GM18502 (cell line): ENCODE measurements at regions not wholly inside any gene's neighbourhood (a gene's known extent, or its start where the extent isn't known, plus 50 kb on each side); places are given as distances from the start of the nearest gene placed in this dataset.

Experiments
- ATAC-seq: cut with Tn5 transposase; IDR thresholded peaks from one replicate; pipeline ENCODE4 v1.9.1; 2021; ENCODE audit warnings: mild to moderate bottlenecking; ENCODE audit not compliant: unreplicated experiment, poor library complexity

GRCh38 chr2:40559175-40559574 lies 107.3 kb upstream of the SLC8A1 start:
- no peak for ATAC-seq

- no peak for ATAC-seq
Observed at GRCh38 chr2:40564184-40564583, 112.3 kb upstream of the SLC8A1 start.

GRCh38 chr2:40579247-40579646 lies 127.4 kb upstream of the SLC8A1 start:
- ATAC-seq, result no peak

GRCh38 chr2:40584432-40584831 lies 132.5 kb upstream of the SLC8A1 start:
- no peak for ATAC-seq

- ATAC-seq, result no peak
Observed at GRCh38 chr2:40591774-40592173, 139.9 kb upstream of the SLC8A1 start.

GRCh38 chr2:40592218-40592617 lies 140.3 kb upstream of the SLC8A1 start:
- ATAC-seq, result no peak

- ATAC-seq, result no peak
Observed at GRCh38 chr2:40606862-40607261, 155.0 kb upstream of the SLC8A1 start.

- no peak for ATAC-seq
Observed at GRCh38 chr2:40611196-40611595, 159.3 kb upstream of the SLC8A1 start.

GRCh38 chr2:40625849-40626248 lies 174.0 kb upstream of the SLC8A1 start:
- no peak for ATAC-seq

- no peak for ATAC-seq
Observed at GRCh38 chr2:40628556-40628955, 176.7 kb upstream of the SLC8A1 start.

GRCh38 chr2:40629768-40630434 lies 178.0 kb upstream of the SLC8A1 start:
- no peak for ATAC-seq

- no peak for ATAC-seq
Observed at GRCh38 chr2:40639320-40639719, 187.4 kb upstream of the SLC8A1 start.

GRCh38 chr2:40642237-40642636 lies 190.3 kb upstream of the SLC8A1 start:
- ATAC-seq, result no peak

GRCh38 chr2:40642726-40643125 lies 190.8 kb upstream of the SLC8A1 start:
- ATAC-seq, result no peak

- ATAC-seq, result no peak
Observed at GRCh38 chr2:40646642-40647041, 194.8 kb upstream of the SLC8A1 start.

- ATAC-seq, result no peak
Observed at GRCh38 chr2:40652155-40652554, 200.3 kb upstream of the SLC8A1 start.

- no peak for ATAC-seq
Observed at GRCh38 chr2:40653829-40654228, 201.9 kb upstream of the SLC8A1 start.

GRCh38 chr2:40654346-40654745 lies 202.5 kb upstream of the SLC8A1 start:
- no peak for ATAC-seq

GRCh38 chr2:40658941-40659340 lies 207.1 kb upstream of the SLC8A1 start:
- ATAC-seq, result no peak

GRCh38 chr2:40665493-40666232 lies 213.8 kb upstream of the SLC8A1 start:
- ATAC-seq, result no peak

- ATAC-seq, result no peak
Observed at GRCh38 chr2:40666398-40666797, 214.5 kb upstream of the SLC8A1 start.

GRCh38 chr2:40668425-40668824 lies 216.5 kb upstream of the SLC8A1 start:
- no peak for ATAC-seq
